ENCODE measurements at regions not wholly inside any gene's neighbourhood (a gene's known extent, or its start where the extent isn't known, plus 50 kb on each side); places are given as distances from the start of the nearest gene placed in this dataset.

DNA sequence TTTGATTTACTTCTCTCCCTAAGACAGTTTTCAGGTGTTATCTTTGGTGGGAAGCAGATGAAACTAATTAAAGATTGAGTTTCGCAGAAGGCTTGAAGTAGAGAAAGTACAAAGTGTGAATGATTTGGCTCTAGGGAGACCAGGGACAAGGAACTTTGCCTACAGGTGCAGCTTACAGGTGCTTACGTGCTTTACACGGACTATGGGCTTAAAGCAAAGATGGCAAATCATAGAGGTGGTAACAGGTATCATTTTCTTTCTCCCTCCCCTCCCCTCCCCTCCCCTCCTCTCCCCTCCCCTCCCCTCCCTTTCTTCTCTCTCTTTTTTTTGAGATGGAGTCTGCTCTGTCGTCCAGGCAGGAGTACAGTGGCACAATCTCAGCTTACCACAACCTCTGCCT, 136.3 kb downstream of the SLC35B3 start:
- TF ChIP-seq, protein P1, sequence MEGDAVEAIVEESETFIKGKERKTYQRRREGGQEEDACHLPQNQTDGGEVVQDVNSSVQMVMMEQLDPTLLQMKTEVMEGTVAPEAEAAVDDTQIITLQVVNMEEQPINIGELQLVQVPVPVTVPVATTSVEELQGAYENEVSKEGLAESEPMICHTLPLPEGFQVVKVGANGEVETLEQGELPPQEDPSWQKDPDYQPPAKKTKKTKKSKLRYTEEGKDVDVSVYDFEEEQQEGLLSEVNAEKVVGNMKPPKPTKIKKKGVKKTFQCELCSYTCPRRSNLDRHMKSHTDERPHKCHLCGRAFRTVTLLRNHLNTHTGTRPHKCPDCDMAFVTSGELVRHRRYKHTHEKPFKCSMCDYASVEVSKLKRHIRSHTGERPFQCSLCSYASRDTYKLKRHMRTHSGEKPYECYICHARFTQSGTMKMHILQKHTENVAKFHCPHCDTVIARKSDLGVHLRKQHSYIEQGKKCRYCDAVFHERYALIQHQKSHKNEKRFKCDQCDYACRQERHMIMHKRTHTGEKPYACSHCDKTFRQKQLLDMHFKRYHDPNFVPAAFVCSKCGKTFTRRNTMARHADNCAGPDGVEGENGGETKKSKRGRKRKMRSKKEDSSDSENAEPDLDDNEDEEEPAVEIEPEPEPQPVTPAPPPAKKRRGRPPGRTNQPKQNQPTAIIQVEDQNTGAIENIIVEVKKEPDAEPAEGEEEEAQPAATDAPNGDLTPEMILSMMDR (IDR thresholded peaks at IDR 0.05): no peak
- TF ChIP-seq ZFX (IDR thresholded peaks at IDR 0.05; ENCODE audit: borderline replicate concordance): no peak

All from 22Rv1 (cell line).